ENCODE measurements at regions not wholly inside any gene's neighbourhood (a gene's known extent, or its start where the extent isn't known, plus 50 kb on each side); places are given as distances from the start of the nearest gene placed in this dataset.

- no peak for TF ChIP-seq MYBL2 (CRISPR knock-in tag; IDR thresholded peaks at IDR 0.05)
- no peak for TF ChIP-seq CREM (CRISPR knock-in tag; IDR thresholded peaks at IDR 0.05)
Measured at GRCh38 chr9:83132768-83133167, 69.8 kb upstream of the RASEF start.

Measured in WTC11 (cell line).